Caco-2 (cell line): ENCODE measurements at regions not wholly inside any gene's neighbourhood (a gene's known extent, or its start where the extent isn't known, plus 50 kb on each side); places are given as distances from the start of the nearest gene placed in this dataset.

Source experiments
- BruUV-seq: library from RNA; stranded (reverse); fragments of 400-500 nt; replicated peaks from 2 replicates; lab custom pipeline; 2021; lab: Mats Ljungman, UMichigan
- CTCF ChIA-PET: fragments of 300-600 bp; sonication (Branson Sonifier 250); formaldehyde crosslinking; loops from one replicate; lab custom pipeline; 2022; ENCODE audit warnings: antibody characterized with exemption; lab: Charles Lee
- POLR2A ChIA-PET: fragments of 300-600 bp; sonication (Branson Sonifier 250); formaldehyde crosslinking; loops from one replicate; lab custom pipeline; 2022; ENCODE audit warnings: antibody characterized with exemption; lab: Charles Lee
- DNase-seq, 2 experiments: peaks; one replicate each; pipeline versions ENCODE4 v3.0.0 to v3.0.0-alpha.2; 2020 to 2022
- H3K27me3 ChIP-seq: replicated peaks from 2 replicates; pipeline ENCODE4 v1.6.0; 2011; ENCODE audit warnings: low read length; ENCODE audit not compliant: control insufficient read depth, insufficient read depth
- H3K36me3 ChIP-seq: 2 replicates; pipeline ENCODE4 v1.5.1; 2011; ENCODE audit warnings: low read length; ENCODE audit not compliant: control insufficient read depth, insufficient read depth
- H3K4me1 ChIP-seq: fragments of 250-450 bp; sonication (Bioruptor Pico); 2 replicates; pipeline ENCODE4 v1.5.1; 2020; ENCODE audit warnings: mild to moderate bottlenecking
- H3K4me3 ChIP-seq: 2 replicates; pipeline ENCODE4 v1.5.1; 2011; ENCODE audit warnings: low read depth, mild to moderate bottlenecking, control low read depth, low read length
- H3K9me3 ChIP-seq: fragments of 250-450 bp; sonication (Bioruptor Pico); 2 replicates; pipeline ENCODE4 v1.5.1; 2020; ENCODE audit warnings: mild to moderate bottlenecking, moderate library complexity
- H3K27ac Mint-ChIP-seq: one replicate; pipeline ENCODE4 v1.8.0; 2022; ENCODE audit warnings: mixed read lengths; ENCODE audit not compliant: unreplicated experiment
- H3K27me3 Mint-ChIP-seq: one replicate; pipeline ENCODE4 v1.8.0; 2022; ENCODE audit warnings: mixed read lengths; ENCODE audit not compliant: insufficient read depth, unreplicated experiment
- H3K36me3 Mint-ChIP-seq: one replicate; pipeline ENCODE4 v1.8.0; 2022; ENCODE audit warnings: mild to moderate bottlenecking, mixed read lengths; ENCODE audit not compliant: insufficient read depth, unreplicated experiment
- H3K4me1 Mint-ChIP-seq: one replicate; pipeline ENCODE4 v1.8.0; 2022; ENCODE audit warnings: low read depth, mixed read lengths; ENCODE audit not compliant: unreplicated experiment
- H3K4me3 Mint-ChIP-seq: one replicate; pipeline ENCODE4 v1.8.0; 2022; ENCODE audit warnings: mild to moderate bottlenecking, moderate library complexity, mixed read lengths; ENCODE audit not compliant: unreplicated experiment
- H3K9me3 Mint-ChIP-seq: one replicate; pipeline ENCODE4 v1.8.0; 2022; ENCODE audit warnings: mixed read lengths; ENCODE audit not compliant: unreplicated experiment
- intact Hi-C: fragments of 100-400 bp; cut with micrococcal nuclease; formaldehyde crosslinking; loops from one replicate; pipeline ENCODE4 v1.10.0; 2022; ENCODE audit not compliant: unreplicated experiment
- TF ChIP-seq, protein P1 (sequence below), 2 experiments: fragments of 200-600 bp in 1 of 2; IDR thresholded peaks; 1 replicate in 1 of 2; 2 replicates in 1 of 2; pipeline versions ENCODE4 v1.5.1 to v1.8.0; 2011 to 2022; ENCODE audit warnings: antibody characterized with exemption in 1 of 2, control low read depth in 1 of 2, inconsistent platforms in 1 of 2, low read depth in 1 of 2, low read length in 1 of 2, mild to moderate bottlenecking in 1 of 2, moderate library complexity in 1 of 2; ENCODE audit not compliant: insufficient read depth in 1 of 2, severe bottlenecking in 1 of 2, unreplicated experiment in 1 of 2

DNA sequence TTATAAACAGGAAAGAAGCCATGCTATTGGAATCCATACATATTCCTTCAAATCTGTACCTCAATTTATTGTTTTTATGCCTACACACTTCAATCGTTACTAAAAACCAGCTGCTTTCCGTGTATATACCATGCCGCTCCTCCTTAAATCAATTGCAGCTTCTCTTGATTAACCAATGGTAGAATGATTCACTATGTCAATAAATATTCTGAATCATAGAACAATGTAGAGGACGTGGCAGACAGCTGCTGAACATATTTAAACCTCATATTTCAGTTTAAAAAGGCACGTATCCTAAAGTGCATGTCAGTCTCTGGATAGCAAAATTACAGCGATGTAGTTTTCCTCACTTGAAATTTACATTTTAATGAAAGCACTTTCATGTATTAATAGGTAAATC is 100.4 kb downstream of the MRPL39 start:
- Histone ChIP-seq H3K4me1 (no peaks in the 10 kb centered on the region), H3K4me3 (no peak overlapping the region), H3K36me3 (no peaks in the 10 kb centered on the region), H3K27me3 (no peaks in the 10 kb centered on the region), H3K9me3 (no peaks in the 10 kb centered on the region)
- Mint-ChIP-seq H3K9me3 (no peaks in the 10 kb centered on the region), H3K4me3 (no peak overlapping the region), H3K4me1 (no peaks in the 10 kb centered on the region), H3K36me3 (no peaks in the 10 kb centered on the region), H3K27ac (no peak overlapping the region), H3K27me3 (no peaks in the 10 kb centered on the region)
- no TSS peak for BruUV-seq
- intact Hi-C loops: no loop called here
- ChIA-PET CTCF (no interaction called here), POLR2A (no interaction called here)
- DNase-seq: no peak
- TF ChIP-seq, protein P1, sequence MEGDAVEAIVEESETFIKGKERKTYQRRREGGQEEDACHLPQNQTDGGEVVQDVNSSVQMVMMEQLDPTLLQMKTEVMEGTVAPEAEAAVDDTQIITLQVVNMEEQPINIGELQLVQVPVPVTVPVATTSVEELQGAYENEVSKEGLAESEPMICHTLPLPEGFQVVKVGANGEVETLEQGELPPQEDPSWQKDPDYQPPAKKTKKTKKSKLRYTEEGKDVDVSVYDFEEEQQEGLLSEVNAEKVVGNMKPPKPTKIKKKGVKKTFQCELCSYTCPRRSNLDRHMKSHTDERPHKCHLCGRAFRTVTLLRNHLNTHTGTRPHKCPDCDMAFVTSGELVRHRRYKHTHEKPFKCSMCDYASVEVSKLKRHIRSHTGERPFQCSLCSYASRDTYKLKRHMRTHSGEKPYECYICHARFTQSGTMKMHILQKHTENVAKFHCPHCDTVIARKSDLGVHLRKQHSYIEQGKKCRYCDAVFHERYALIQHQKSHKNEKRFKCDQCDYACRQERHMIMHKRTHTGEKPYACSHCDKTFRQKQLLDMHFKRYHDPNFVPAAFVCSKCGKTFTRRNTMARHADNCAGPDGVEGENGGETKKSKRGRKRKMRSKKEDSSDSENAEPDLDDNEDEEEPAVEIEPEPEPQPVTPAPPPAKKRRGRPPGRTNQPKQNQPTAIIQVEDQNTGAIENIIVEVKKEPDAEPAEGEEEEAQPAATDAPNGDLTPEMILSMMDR (IDR thresholded peaks at IDR 0.05; ENCODE audit: insufficient read depth in 1 of 2, low read depth in 1 of 2, low read length in 1 of 2, severe bottlenecking in 1 of 2, unreplicated experiment in 1 of 2): no peak

DNA sequence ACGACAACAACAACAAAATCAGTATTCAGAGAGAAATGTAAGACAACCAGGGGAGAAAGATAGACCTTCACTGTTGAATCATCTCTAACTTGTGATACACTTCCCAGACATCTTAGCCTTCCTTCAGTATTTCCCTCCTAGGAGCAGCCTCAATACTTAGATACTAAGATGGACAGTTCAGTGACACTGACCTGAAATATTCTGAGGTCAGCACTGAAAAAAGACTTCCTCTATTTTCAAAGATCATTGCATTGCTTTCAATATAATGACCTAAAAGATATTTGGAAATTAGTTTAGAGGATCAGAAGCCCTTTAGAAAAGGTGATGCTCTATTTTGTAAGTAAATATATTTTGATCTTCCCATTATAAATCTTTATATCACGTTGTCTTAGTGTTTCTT is 101.0 kb downstream of the MRPL39 start:
- TF ChIP-seq, protein P1 (IDR thresholded peaks at IDR 0.05; ENCODE audit: insufficient read depth in 1 of 2, low read depth in 1 of 2, low read length in 1 of 2, severe bottlenecking in 1 of 2, unreplicated experiment in 1 of 2): no peak
- Histone ChIP-seq H3K4me3 (no peak overlapping the region), H3K36me3 (no peaks in the 10 kb centered on the region), H3K4me1 (no peaks in the 10 kb centered on the region), H3K27me3 (no peaks in the 10 kb centered on the region), H3K9me3 (no peaks in the 10 kb centered on the region)
- Mint-ChIP-seq H3K27me3 (no peaks in the 10 kb centered on the region), H3K36me3 (no peaks in the 10 kb centered on the region), H3K4me1 (no peaks in the 10 kb centered on the region), H3K9me3 (no peaks in the 10 kb centered on the region), H3K4me3 (no peak overlapping the region), H3K27ac (no peak overlapping the region)
- intact Hi-C loops: no loop called here
- POLR2A ChIA-PET: no interaction called here
- no TSS peak for BruUV-seq
- CTCF ChIA-PET: no interaction called here
- no peak for DNase-seq

DNA sequence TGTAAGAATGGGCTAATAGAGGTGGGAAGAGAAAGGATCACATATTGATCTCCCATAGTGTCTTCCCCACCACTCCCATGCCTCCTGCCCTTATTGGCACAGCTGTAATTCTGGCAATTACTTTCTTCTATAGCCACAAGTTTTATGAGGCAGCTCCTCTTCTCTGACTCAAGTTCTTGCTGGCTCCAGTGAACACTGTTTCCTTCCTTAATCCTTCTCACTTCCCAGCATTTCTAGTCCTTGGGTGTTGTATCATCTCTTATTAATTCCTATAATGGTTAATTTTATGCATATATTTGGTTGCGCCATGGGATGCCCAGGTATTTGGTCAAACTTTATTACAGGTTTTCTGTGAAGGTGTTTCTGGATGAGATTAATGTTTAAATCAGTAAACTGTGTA is 103.3 kb downstream of the MRPL39 start:
- Histone ChIP-seq H3K27me3 (no peaks in the 10 kb centered on the region), H3K4me3 (no peak overlapping the region), H3K9me3 (no peaks in the 10 kb centered on the region), H3K36me3 (no peaks in the 10 kb centered on the region), H3K4me1 (no peaks in the 10 kb centered on the region)
- no peaks in the 10 kb centered on the region for H3K27me3 Mint-ChIP-seq
- intact Hi-C loops: no loop called here
- no TSS peak for BruUV-seq
- ChIA-PET POLR2A (no interaction called here), CTCF (no interaction called here)
- H3K9me3 Mint-ChIP-seq: no peaks in the 10 kb centered on the region
- no peaks in the 10 kb centered on the region for H3K36me3 Mint-ChIP-seq
- TF ChIP-seq, protein P1 (IDR thresholded peaks at IDR 0.05; ENCODE audit: insufficient read depth in 1 of 2, low read depth in 1 of 2, low read length in 1 of 2, severe bottlenecking in 1 of 2, unreplicated experiment in 1 of 2): no peak
- no peaks in the 10 kb centered on the region for H3K4me1 Mint-ChIP-seq
- no peak overlapping the region for H3K27ac Mint-ChIP-seq
- DNase-seq: no peak
- H3K4me3 Mint-ChIP-seq: no peak overlapping the region
